ENCODE measurements at regions not wholly inside any gene's neighbourhood (a gene's known extent, or its start where the extent isn't known, plus 50 kb on each side); places are given as distances from the start of the nearest gene placed in this dataset.

- H3K36me3 Mint-ChIP-seq (ENCODE audit: low read depth): no peaks in the 10 kb centered on the region
- H3K27me3 Mint-ChIP-seq (ENCODE audit: low read depth): peaks cover 2% of the 10 kb centered on the region
- H3K4me1 Mint-ChIP-seq (ENCODE audit: low read depth): no peaks in the 10 kb centered on the region
- no peak overlapping the region for H3K4me3 Mint-ChIP-seq (ENCODE audit: low read depth)
- H3K9me3 Mint-ChIP-seq: no peaks in the 10 kb centered on the region
- H3K27ac Mint-ChIP-seq: no peak overlapping the region
- no peak for DNase-seq (ENCODE audit: low spot score)
- intact Hi-C loops (cut with micrococcal nuclease): no loop called here
These were observed 111.6 kb downstream of the RIPK4 start for GRCh38 chr21:41655259-41655658.

GRCh38 chr21:41653954-41654491, 112.8 kb downstream of the RIPK4 start:
- no peaks in the 10 kb centered on the region for H3K36me3 Mint-ChIP-seq (ENCODE audit: low read depth)
- intact Hi-C loops (cut with micrococcal nuclease): no loop called here
- H3K4me1 Mint-ChIP-seq (ENCODE audit: low read depth): no peaks in the 10 kb centered on the region
- no peak overlapping the region for H3K27ac Mint-ChIP-seq
- no peak for DNase-seq (ENCODE audit: low spot score)
- H3K4me3 Mint-ChIP-seq (ENCODE audit: low read depth): no peak overlapping the region
- peaks cover 2% of the 10 kb centered on the region for H3K27me3 Mint-ChIP-seq (ENCODE audit: low read depth)
- H3K9me3 Mint-ChIP-seq: no peaks in the 10 kb centered on the region

- intact Hi-C loops (cut with micrococcal nuclease): no loop called here
- Mint-ChIP-seq H3K27ac (no peak overlapping the region), H3K4me1 (ENCODE audit: low read depth) (no peaks in the 10 kb centered on the region), H3K4me3 (ENCODE audit: low read depth) (no peak overlapping the region), H3K9me3 (no peaks in the 10 kb centered on the region), H3K27me3 (ENCODE audit: low read depth) (peaks cover 2% of the 10 kb centered on the region), H3K36me3 (ENCODE audit: low read depth) (no peaks in the 10 kb centered on the region)
- DNase-seq (ENCODE audit: low spot score): no peak
These were observed 113.5 kb downstream of the RIPK4 start for GRCh38 chr21:41653243-41653953.

DNA sequence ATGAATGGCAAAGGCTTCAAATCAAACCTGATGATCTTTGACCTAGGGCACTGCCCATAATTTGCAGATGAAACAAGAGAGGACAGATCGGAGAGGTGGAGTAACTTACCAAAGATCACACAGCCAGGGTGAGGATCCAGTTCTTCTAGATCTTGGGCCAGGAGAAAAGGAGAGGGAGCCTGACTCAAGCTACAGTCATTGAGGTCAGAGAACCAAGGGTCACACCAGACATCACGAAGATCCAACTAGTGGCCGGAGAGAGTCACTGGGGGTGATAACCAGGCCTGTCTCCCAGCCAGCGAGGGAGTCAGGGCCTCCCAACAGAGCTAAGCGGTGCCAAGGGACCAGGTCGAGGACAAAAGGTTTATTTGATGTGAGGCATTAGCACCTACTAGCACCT, 115.0 kb downstream of the RIPK4 start:
- Mint-ChIP-seq H3K36me3 (ENCODE audit: low read depth) (no peaks in the 10 kb centered on the region), H3K27ac (no peak overlapping the region), H3K4me3 (ENCODE audit: low read depth) (no peak overlapping the region), H3K27me3 (ENCODE audit: low read depth) (peaks cover 2% of the 10 kb centered on the region), H3K4me1 (ENCODE audit: low read depth) (no peaks in the 10 kb centered on the region), H3K9me3 (no peaks in the 10 kb centered on the region)
- intact Hi-C loops (cut with micrococcal nuclease): no loop called here
- no peak for DNase-seq (ENCODE audit: low spot score)

DNA sequence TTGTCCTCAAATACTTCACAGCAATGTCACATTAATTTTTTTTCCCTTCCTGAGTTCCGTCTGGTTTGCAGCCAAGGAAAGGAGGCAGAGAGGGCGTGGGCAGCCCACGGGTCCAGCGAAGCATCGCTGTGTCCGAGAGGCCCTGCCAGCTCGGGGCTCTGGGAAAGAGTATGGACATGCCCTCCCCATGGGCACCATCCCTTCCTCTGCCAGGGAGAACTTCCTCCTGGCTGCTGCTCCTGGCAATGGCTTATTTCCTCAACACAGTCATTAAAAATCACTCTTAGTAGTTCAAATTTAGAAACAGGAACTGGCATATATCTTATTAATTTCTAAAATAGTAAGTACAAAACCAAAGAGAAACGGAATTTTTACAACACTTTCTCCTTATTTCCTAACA, 115.4 kb downstream of the RIPK4 start:
- Mint-ChIP-seq H3K4me1 (ENCODE audit: low read depth) (no peaks in the 10 kb centered on the region), H3K4me3 (ENCODE audit: low read depth) (no peak overlapping the region), H3K36me3 (ENCODE audit: low read depth) (no peaks in the 10 kb centered on the region), H3K9me3 (no peaks in the 10 kb centered on the region), H3K27ac (no peak overlapping the region), H3K27me3 (ENCODE audit: low read depth) (peaks cover 2% of the 10 kb centered on the region)
- intact Hi-C loops (cut with micrococcal nuclease): no loop called here
- no peak for DNase-seq (ENCODE audit: low spot score)

GRCh38 chr21:41650526-41651145, 116.2 kb downstream of the RIPK4 start:
- no peak for DNase-seq (ENCODE audit: low spot score)
- intact Hi-C loops (cut with micrococcal nuclease): no loop called here
- peaks cover 2% of the 10 kb centered on the region for H3K27me3 Mint-ChIP-seq (ENCODE audit: low read depth)
- H3K36me3 Mint-ChIP-seq (ENCODE audit: low read depth): no peaks in the 10 kb centered on the region
- H3K4me3 Mint-ChIP-seq (ENCODE audit: low read depth): no peak overlapping the region
- no peaks in the 10 kb centered on the region for H3K4me1 Mint-ChIP-seq (ENCODE audit: low read depth)
- no peaks in the 10 kb centered on the region for H3K9me3 Mint-ChIP-seq
- no peak overlapping the region for H3K27ac Mint-ChIP-seq

DNA sequence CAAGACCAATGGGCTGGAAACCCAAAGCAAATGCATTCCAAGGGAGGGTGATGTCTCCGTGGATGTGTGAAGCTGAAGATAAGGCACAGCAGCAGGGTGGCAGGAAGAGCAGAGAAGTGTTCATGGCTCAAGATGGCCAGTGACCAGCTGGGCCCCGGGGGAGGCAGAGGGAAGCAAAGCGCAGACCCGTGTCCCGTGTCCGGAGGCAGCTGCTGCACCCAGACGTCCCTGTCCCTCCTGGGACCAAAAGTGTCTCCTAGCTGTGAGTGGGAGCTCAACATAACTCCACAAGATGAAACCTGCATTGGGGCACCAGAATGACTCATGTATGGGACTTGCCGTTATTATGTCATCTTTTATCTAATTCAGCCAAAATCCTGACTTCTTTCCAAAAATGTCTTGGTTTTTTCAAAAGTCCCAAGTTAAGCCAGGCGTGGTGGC, 118.2 kb downstream of the RIPK4 start:
- H3K27ac Mint-ChIP-seq: no peak overlapping the region
- intact Hi-C loops (cut with micrococcal nuclease): no loop called here
- no peak overlapping the region for H3K4me3 Mint-ChIP-seq (ENCODE audit: low read depth)
- no peaks in the 10 kb centered on the region for H3K36me3 Mint-ChIP-seq (ENCODE audit: low read depth)
- no peaks in the 10 kb centered on the region for H3K4me1 Mint-ChIP-seq (ENCODE audit: low read depth)
- DNase-seq (ENCODE audit: low spot score): no peak
- no peaks in the 10 kb centered on the region for H3K9me3 Mint-ChIP-seq
- peaks cover 4% of the 10 kb centered on the region for H3K27me3 Mint-ChIP-seq (ENCODE audit: low read depth)

DNA sequence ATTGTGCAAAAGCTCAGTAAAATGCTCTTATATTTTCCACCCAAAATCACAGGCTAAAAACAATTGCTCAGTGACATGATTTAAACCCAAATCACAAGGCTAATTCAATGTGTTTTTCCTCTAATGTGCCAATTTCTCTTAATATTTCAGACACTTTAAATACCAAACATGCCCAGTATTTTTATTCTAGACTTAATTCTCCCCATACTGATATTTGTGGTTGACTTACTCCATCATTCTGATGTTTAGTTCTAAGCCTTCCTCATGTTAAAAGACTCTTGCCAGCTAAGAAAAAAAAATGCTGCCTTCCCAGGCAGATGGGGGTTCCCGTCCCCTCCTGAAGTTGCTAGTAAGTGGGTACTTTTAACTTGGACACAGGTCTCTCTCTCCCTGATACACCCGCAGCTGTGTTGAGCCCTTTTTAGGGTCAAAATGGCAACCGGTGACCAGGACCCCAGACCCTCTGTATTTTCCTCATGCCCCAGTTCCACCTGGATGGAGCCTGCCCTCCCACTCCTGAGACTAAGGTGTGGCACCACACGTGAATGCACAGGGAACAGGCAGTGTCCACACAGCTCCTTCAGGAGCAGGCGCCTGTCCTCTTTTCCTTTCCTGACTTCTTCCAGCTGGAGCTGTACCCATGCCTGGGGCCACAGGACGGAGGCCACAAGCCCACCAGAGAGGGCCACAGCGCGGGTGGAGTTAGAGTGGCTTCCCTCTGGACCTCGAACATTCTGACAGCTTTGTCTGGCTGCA, 118.9 kb downstream of the RIPK4 start:
- Mint-ChIP-seq H3K27me3 (ENCODE audit: low read depth) (peaks cover 10% of the 10 kb centered on the region), H3K27ac (no peak overlapping the region), H3K4me1 (ENCODE audit: low read depth) (no peaks in the 10 kb centered on the region), H3K9me3 (no peaks in the 10 kb centered on the region), H3K4me3 (ENCODE audit: low read depth) (no peak overlapping the region), H3K36me3 (ENCODE audit: low read depth) (no peaks in the 10 kb centered on the region)
- intact Hi-C loops (cut with micrococcal nuclease): no loop called here
- no peak for DNase-seq (ENCODE audit: low spot score)

GRCh38 chr21:41643246-41643966, 123.4 kb downstream of the RIPK4 start:
- H3K9me3 Mint-ChIP-seq: no peaks in the 10 kb centered on the region
- H3K27ac Mint-ChIP-seq: no peak overlapping the region
- H3K4me3 Mint-ChIP-seq (ENCODE audit: low read depth): no peak overlapping the region
- H3K36me3 Mint-ChIP-seq (ENCODE audit: low read depth): no peaks in the 10 kb centered on the region
- DNase-seq (ENCODE audit: low spot score): no peak
- no peaks in the 10 kb centered on the region for H3K4me1 Mint-ChIP-seq (ENCODE audit: low read depth)
- H3K27me3 Mint-ChIP-seq (ENCODE audit: low read depth): peaks cover 34% of the 10 kb centered on the region
- intact Hi-C loops (cut with micrococcal nuclease): no loop called here

DNA sequence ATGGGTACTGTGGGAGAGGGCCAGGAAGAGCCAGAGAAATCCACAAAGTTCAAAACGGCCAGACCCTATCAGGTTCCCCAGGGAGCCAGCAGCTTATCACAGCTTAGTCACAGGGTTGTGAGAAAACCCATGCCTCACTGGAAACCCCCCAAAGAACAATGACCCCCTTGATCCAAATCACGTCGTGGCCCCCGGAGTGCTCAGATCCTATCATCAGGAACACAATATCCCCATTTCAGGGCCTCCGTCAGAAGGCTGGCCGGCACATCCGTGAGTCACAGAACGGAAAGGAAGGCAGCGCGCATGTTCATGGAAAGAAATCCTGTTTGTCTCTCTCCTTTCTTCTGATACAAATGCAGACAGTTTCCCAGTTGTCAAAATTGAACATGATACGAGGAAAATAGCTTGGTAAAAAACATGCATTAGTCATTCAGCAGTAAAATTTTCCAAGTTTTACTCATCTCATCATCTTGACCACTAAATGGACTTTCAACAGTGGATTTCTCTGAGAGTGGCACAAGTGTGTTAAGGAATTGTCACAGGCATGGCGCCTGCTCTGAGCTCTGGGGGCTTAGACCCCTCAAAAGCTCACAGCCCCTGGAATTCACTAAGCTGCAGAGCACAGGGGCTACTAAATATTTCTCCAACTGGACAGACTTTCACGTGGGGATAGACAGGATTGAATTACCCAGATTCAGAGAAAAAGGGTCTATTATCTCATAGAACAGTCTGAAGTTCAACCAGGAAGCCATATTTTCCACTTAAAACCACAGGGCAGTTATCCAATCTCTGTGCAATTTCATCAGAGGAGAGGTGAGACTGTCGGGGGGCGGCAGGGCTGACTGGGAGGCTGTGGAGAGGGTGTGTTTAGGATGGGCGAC, 124.8 kb downstream of the RIPK4 start:
- intact Hi-C loops (cut with micrococcal nuclease): no loop called here
- Mint-ChIP-seq H3K9me3 (no peaks in the 10 kb centered on the region), H3K27ac (no peak overlapping the region), H3K4me3 (ENCODE audit: low read depth) (no peak overlapping the region), H3K36me3 (ENCODE audit: low read depth) (no peaks in the 10 kb centered on the region), H3K4me1 (ENCODE audit: low read depth) (no peaks in the 10 kb centered on the region), H3K27me3 (ENCODE audit: low read depth) (peaks cover 34% of the 10 kb centered on the region)
- DNase-seq (ENCODE audit: low spot score): no peak

DNA sequence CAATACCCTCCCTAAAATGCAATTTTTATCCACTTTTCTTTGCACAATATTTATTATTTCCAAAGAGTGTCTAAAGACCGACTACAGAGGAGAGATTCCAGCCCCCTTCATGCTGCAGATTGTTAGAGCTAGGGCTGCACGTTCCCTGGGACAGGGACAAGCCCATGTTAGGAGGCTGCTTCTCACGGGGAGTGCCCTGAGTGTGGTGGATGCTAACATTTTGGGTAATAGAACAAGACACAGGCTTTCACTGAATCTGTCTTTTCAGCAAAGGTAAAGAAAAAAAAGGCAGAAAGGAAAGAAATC, 125.4 kb downstream of the RIPK4 start:
- H3K27me3 Mint-ChIP-seq (ENCODE audit: low read depth): peaks cover 34% of the 10 kb centered on the region
- intact Hi-C loops (cut with micrococcal nuclease): no loop called here
- H3K4me1 Mint-ChIP-seq (ENCODE audit: low read depth): no peaks in the 10 kb centered on the region
- no peak overlapping the region for H3K4me3 Mint-ChIP-seq (ENCODE audit: low read depth)
- no peaks in the 10 kb centered on the region for H3K36me3 Mint-ChIP-seq (ENCODE audit: low read depth)
- DNase-seq (ENCODE audit: low spot score): no peak
- no peaks in the 10 kb centered on the region for H3K9me3 Mint-ChIP-seq
- no peak overlapping the region for H3K27ac Mint-ChIP-seq
